ENCODE measurements at regions not wholly inside any gene's neighbourhood (a gene's known extent, or its start where the extent isn't known, plus 50 kb on each side); places are given as distances from the start of the nearest gene placed in this dataset.

DNA sequence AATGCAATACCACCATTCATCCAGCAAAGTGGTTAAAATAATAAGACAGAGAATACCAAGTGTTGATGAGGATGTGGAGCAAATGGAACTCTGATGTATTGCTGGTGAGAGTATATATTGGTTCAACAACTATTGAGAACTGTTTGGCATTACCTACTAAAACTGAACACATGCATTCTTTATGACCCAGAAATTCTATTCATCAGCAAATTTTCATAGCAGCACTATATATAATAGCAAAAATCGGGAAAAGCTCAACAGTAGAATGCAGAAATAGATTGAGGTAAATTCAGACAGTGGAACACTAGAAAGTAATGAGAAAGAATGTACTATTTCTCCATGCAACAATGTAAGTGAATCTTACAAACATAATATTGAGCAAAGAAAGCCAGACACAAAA, 62.2 kb upstream of the FOXP4 start:
- WGBS, 5 donors = 76 to 97% (median 78%) methylated on average over 1 of the region's 1 CpG
- no peak overlapping the region for H3K4me3 ChIP-seq
- peaks cover 0 to 23% (median 0%) of the 10 kb centered on the region in 7 donors for H3K27me3 ChIP-seq (replicated peaks in 1 of 7)
- intact Hi-C loops (cut with DNase I; ENCODE audit: low total_unique reads) = no loop called here
- no peak overlapping the region for H3K27ac ChIP-seq
- no peaks in the 10 kb centered on the region for H3K9me3 ChIP-seq
- DNase-seq = no peak
- no peak for TF ChIP-seq POLR2A (IDR thresholded peaks at IDR 0.05)
- no peak for TF ChIP-seq POLR2AphosphoS5 (IDR thresholded peaks at IDR 0.05)
- TF ChIP-seq, protein P1, sequence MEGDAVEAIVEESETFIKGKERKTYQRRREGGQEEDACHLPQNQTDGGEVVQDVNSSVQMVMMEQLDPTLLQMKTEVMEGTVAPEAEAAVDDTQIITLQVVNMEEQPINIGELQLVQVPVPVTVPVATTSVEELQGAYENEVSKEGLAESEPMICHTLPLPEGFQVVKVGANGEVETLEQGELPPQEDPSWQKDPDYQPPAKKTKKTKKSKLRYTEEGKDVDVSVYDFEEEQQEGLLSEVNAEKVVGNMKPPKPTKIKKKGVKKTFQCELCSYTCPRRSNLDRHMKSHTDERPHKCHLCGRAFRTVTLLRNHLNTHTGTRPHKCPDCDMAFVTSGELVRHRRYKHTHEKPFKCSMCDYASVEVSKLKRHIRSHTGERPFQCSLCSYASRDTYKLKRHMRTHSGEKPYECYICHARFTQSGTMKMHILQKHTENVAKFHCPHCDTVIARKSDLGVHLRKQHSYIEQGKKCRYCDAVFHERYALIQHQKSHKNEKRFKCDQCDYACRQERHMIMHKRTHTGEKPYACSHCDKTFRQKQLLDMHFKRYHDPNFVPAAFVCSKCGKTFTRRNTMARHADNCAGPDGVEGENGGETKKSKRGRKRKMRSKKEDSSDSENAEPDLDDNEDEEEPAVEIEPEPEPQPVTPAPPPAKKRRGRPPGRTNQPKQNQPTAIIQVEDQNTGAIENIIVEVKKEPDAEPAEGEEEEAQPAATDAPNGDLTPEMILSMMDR (IDR thresholded peaks at IDR 0.05 in 8 of 11, conservative IDR thresholded peaks at IDR 0.05 in 3 of 11) = no peak
- peaks cover 0 to 11% (median 2%) of the 10 kb centered on the region in 6 donors for H3K4me1 ChIP-seq
- H3K36me3 ChIP-seq = no peaks in the 10 kb centered on the region

DNA sequence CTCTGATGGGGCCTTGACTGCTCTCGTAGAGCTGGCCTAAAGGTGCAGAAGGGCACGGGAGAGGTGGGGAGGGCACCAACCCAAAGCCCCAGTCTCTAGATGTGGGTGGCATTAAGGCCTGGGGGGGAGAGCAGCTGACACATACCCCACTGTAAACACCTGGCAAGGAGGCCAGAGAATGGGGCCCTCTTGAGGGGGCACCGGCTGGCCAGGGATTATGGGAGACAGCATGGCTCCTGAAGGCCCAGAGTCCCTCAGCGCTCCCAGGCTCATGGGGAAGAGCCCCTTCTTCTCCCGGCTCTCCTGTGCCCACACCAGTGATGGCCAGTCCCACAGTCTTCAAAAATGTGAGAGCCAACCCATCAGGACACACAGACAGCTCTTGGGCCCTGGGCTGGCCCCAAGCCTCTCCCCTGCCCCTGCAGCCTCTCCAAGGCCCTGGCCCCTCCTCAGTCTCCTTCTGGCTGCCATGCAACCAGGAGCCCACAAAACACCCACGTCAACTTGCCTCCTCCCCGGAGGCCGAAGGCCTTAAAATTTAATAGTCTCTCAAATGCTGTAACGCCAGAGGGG, 58.2 kb upstream of the FOXP4 start:
- WGBS, 5 donors = 84 to 94% (median 87%) methylated on average over 8 to 9 of the region's 9 CpGs
- H3K9me3 ChIP-seq = no peaks in the 10 kb centered on the region
- TF ChIP-seq, protein P1 (IDR thresholded peaks at IDR 0.05 in 8 of 11, conservative IDR thresholded peaks at IDR 0.05 in 3 of 11) = no peak
- no peak for TF ChIP-seq POLR2AphosphoS5 (IDR thresholded peaks at IDR 0.05)
- no peak for TF ChIP-seq POLR2A (IDR thresholded peaks at IDR 0.05)
- H3K27me3 ChIP-seq (replicated peaks in 1 of 7) = peaks cover 0 to 21% (median 0%) of the 10 kb centered on the region in 7 donors
- no peak overlapping the region for H3K27ac ChIP-seq
- no peak for DNase-seq
- intact Hi-C loops (cut with DNase I; ENCODE audit: low total_unique reads) = no loop called here
- H3K4me1 ChIP-seq = peaks cover 0 to 12% (median 2%) of the 10 kb centered on the region in 6 donors
- no peaks in the 10 kb centered on the region for H3K36me3 ChIP-seq
- H3K4me3 ChIP-seq = no peak overlapping the region

DNA sequence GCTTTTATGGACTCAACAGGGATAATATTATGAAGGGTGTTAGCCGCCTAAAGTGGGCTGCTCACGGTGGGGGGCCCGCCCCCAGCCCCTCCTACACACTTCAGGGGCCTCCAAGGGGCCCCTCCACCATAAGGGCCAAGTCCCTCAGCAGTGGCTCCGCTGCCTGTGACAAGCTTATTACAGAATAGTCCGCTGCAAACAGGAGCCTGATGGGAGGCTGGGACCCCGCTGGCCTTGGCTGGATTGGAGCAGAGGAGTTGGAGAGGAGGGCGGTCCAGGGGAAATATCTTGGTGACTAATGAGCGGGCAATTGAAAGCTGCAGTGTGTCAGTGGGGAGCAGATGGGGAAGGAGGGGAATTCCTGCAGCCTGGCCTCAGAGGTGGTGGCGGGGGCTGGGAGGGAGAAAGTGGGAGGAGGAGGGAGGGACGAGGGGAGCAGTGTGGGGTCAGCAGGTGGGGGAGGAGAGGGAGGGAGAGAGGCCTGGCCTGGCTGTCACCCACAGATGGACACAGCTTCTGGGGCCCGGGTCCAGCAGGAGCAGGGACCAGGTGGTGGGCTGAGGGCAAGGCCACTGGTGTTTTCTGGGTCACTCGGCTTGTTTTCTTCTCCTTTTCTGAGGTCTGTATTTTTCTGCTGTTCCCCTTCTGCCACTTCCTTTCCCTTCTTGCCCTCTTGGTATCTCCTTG, 57.6 kb upstream of the FOXP4 start:
- peaks cover 0 to 12% (median 2%) of the 10 kb centered on the region in 6 donors for H3K4me1 ChIP-seq
- H3K27me3 ChIP-seq (replicated peaks in 1 of 7) = peaks cover 0 to 22% (median 0%) of the 10 kb centered on the region in 7 donors

More for the DNA sequence above, 57.6 kb upstream of the FOXP4 start:
- Histone ChIP-seq H3K27ac (no peak overlapping the region), H3K36me3 (no peaks in the 10 kb centered on the region), H3K9me3 (no peaks in the 10 kb centered on the region), H3K4me3 (no peak overlapping the region)
- intact Hi-C loops (cut with DNase I; ENCODE audit: low total_unique reads) = no loop called here
- TF ChIP-seq POLR2A (IDR thresholded peaks at IDR 0.05) = no peak
- TF ChIP-seq POLR2AphosphoS5 (IDR thresholded peaks at IDR 0.05) = no peak
- TF ChIP-seq, protein P1 (IDR thresholded peaks at IDR 0.05 in 8 of 11, conservative IDR thresholded peaks at IDR 0.05 in 3 of 11) = no peak
- peak; percentile 64 for DNase-seq
- 45 to 65% (median 50%) methylated on average over 11 to 12 of the region's 12 CpGs for WGBS, 5 donors

Data from spleen (tissue), 11 donors.